Activated T-cell treated with anti-CD3 and anti-CD28 coated beads for 1 hour (primary cell): ENCODE measurements at regions not wholly inside any gene's neighbourhood (a gene's known extent, or its start where the extent isn't known, plus 50 kb on each side); places are given as distances from the start of the nearest gene placed in this dataset.
"Not testable (repeated sequence)": the region's sequence is repeated elsewhere in the genome, so short reads cannot be mapped to it uniquely, and the experiment has no call there.

Experiments
- DNase-seq: peaks from one replicate; pipeline ENCODE4 v3.0.0-alpha.2; 2020; ENCODE audit warnings: low read depth

DNA sequence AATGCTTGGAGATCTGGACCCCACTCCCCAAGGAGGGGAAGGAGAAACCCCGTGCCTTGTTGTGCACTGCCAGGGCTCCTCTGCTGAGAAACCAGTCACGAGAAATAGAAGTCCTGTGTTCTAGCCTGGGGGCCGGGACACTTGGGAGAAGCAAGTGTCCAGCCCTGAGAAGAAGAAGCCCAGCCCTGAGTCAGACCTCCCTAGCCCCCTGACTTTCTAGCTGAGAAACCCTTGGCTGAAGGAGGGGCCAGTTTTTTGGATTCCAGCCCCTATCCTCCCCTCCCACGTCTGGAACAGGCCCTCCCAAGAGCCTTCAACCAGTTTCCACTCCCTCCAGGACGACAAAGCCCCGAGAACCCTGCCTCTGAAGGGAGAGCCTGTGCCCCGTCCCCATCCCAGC lies 100.5 kb downstream of the NAV1 start:
- no peak for DNase-seq

DNA sequence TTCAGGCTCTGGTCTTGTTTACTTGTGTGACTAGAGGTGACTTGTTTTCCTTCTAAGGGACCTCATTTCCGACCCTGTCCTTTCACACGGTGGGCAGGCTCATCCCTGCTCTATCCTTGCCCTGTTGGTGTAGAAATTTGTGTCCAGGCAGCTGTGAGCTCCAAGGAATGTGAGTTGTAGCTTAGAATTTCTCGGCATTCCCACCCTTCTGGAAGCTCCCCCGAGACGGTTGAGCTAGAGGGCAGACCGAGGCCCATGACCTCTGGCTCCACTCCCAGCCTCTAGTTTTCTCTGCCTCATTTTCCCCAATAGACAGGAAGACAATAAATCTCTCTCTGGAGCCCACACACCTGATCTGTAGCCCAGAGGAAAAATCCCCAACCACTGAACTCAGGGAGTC lies 100.9 kb downstream of the NAV1 start:
- DNase-seq = no peak

GRCh38 chr1:201640624-201641023 lies 101.7 kb downstream of the NAV1 start:
- DNase-seq = no peak

- no peak for DNase-seq
These were observed 102.8 kb downstream of the NAV1 start for GRCh38 chr1:201641524-201642253.

- DNase-seq = no peak
These were observed 104.8 kb downstream of the NAV1 start for GRCh38 chr1:201643835-201644104.

DNA sequence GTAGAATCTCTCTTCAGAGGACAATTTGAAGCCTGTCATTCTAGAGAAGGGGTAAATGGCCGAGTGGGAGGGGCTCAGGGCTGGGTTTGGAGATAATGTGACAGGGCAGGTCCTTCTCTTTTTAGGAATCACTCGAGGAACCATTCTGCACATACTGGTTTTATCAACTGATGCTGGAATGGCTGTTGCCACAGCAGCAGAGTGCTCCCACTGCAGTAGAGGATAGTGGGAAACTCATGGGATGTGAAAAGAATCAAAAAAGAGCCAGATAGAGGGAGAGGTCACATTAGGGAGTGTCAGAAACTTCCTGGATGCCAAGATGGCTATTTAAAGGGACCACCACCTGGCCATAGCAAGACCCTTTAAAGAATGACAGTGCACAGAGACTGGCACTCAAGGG lies 105.3 kb downstream of the NAV1 start:
- no peak for DNase-seq

GRCh38 chr1:201645000-201645399 lies 106.1 kb downstream of the NAV1 start:
- DNase-seq = not testable (repeated sequence)

DNA sequence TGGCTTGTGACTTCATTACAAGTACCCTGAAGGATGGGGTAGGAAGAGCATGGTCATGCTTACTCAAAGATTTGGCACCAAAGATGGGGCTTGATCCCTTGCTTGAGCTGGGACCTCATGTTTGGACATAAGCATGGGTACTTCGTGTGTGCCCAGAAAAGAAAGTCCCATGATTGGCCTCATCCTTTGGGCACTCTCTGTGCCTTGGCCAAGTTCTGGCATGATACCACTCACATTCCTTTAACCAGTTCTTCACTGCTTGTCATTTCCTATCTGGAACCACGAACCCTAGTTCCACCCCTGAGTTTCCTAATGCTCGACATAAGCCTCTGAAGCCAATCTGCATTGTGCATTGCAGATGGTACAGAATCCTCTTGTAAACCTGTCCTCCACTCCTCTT lies 107.0 kb downstream of the NAV1 start:
- no peak for DNase-seq

DNA sequence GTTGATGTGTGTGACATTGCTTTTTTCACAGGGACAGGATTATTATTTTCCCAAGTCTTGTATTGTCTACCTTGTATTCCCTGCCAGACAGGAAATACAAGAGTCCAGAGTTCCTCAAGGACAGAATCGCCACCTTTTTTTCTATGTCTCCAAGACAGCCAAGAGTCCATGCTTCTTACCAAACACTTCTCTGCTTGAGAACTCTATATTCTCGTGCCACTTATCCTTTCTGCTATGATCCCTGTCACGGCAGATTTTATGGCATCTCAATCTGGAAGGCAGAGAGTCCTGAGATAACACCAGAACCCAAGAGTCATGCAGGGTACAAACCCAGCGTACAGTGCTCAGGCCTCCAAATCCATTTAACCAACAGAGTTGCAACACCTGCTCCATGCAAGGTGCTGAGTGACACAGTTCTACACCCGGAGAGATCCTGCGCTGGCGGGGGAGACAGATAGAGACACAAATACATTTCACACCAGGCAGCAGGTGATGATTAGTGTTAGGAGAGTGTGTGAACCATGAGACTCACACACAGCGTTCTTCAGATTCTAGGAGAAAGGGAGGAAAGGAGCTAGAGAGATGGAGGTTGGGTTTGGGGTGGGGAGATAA lies 107.6 kb downstream of the NAV1 start:
- DNase-seq = no peak

- DNase-seq = no peak
These were observed 108.2 kb downstream of the NAV1 start for GRCh38 chr1:201647094-201647493.

- no peak for DNase-seq
These were observed 108.8 kb downstream of the NAV1 start for GRCh38 chr1:201647722-201648065.

- no peak for DNase-seq
These were observed 109.4 kb downstream of the NAV1 start for GRCh38 chr1:201648066-201648906.

DNA sequence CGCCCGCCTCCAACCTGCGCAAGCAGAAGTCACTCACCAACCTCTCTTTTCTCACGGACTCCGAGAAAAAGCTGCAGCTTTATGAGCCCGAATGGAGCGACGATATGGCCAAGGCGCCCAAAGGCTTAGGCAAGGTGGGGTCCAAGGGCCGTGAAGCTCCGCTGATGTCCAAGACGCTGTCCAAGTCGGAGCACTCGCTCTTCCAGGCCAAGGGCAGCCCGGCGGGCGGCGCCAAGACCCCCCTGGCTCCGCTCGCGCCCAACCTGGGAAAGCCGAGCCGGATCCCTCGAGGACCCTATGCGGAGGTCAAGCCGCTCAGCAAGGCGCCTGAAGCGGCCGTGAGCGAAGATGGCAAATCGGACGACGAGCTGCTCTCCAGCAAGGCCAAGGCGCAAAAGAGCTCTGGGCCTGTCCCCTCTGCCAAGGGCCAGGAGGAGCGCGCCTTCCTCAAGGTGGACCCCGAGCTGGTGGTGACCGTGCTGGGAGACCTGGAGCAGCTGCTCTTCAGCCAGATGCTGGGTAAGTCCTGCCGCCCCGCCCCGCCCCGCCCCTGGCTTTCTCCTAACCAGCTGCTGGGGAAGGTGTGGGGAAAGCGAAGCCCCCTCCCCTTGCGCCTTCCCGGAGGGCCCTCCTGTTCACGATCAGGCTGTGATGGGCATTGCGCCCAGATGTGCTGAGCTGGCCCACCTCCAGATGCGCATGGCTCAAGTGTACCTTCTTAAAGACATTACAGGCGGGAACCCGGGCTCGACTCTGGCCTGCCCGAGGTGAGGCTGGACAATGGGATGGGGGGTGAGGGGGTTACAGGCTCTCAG lies 110.2 kb downstream of the NAV1 start:
- no peak for DNase-seq

DNA sequence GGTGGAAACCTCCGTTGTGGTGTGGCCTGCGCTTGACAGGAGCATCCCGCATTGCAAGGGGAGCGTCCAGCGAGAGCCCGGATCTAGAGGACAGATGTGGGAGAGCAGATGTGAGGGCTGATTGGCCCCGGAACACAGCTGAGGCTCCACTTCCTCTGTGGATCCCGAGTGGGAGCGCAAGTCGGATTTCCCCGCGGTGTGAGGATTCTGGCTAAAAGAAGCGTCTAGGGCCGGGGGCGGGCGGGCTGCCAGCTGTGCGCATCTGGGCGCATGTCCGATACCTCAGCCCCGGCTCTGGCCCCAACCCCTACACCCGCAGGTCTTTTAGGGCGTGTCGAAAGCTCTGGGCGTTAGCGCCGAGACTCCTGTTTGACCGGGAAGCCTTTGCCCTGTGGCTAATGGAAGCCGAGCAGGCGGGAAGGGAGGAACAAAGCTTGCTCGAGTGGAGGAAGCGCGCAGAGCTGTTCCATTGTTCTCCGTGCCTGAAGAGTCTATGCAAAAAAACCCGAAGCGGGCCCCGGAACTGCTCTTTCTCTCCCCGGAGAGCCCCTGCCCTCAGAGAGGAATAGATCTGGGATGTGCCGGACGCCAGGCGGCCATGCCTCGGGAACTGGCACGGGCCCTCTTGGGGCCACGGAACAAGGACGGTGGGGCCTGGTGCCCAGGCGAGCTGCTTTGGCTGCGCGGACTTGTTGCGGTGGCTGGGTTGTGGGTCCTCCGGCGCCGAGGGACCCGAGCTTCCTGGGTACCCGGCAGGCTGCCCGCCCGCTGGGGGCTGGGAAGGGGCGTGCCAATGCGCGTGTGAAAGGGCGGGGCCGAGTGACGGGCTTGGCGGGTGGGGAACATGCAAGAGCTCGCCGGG lies 111.1 kb downstream of the NAV1 start:
- DNase-seq = no peak

DNA sequence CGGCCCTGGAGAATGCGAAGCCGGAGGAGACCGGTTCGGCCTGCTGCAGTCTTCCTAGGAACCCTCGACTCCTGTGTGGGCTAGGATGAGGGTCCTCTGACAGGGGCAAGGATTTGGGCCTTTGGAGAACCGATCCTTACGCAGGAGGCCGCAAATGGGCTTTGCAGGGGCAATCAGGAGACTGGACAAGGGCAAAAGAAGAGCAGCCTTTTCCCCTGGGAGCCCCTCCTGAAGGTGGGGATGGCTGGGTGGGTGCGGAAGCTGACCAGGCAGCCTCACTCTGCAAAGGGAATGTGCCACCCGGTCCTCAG lies 111.7 kb downstream of the NAV1 start:
- no peak for DNase-seq

DNA sequence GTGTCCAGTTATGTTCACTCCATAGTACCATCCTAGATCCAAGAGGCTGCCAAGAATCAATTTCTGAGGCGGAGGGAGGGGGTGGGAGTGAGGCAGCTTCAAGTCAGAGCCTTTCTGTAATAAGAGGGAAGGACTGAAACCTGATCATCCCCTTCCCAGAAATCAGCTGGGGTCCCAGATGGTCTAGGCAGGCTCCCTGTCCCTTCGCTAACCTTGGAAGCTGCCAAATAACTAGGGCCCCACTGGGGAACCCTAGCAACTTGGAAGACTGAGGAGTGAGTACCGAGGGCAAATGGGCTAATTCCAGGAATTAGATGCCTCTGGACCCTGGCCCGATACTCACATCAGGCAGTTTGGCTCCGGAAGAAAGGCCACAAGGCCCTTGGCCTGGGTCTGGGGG lies 113.3 kb downstream of the NAV1 start:
- DNase-seq = no peak

GRCh38 chr1:201653233-201653632 lies 114.3 kb downstream of the NAV1 start:
- no peak for DNase-seq

- DNase-seq = no peak
These were observed 115.0 kb downstream of the NAV1 start for GRCh38 chr1:201653883-201654282.

DNA sequence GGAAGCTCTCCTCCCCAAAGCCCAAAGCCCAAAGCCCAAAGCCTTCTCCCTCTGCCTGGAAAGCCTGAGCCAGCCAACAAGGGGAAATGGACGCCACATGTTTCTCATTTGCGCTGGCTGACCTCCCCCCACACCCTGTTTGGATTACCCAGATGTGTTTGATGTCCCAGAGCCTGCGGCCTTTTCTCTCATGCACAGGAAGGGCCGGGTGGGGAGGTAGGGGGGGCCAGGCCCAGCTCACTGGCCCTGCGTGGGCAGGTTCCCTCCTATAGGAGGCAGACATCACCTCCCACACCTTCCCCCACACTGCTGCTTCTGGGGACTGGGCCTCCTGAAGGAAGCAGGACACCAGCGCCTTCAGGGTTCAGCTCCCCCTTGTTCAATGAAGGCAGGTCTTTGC lies 116.3 kb downstream of the NAV1 start:
- DNase-seq = no peak

DNA sequence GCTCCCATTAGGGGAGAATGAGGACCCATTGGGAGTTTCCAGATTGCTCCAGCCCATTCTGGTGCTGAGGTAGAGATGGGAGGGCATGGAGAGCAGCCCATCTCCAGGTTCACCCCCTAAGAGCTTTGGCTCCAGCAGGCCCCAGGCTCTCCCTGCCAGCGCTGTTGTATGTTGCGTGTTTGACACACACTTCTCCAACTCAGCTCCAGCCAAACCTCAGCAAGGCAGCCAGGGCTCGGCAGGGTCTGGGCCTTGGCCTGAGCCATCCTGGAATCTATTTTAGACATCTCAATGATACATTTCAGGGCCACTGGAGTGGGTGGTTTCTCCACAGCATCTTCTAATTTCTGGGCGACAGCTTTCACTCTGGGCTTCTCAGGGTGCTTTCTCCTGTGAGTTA lies 117.0 kb downstream of the NAV1 start:
- DNase-seq = no peak

- no peak for DNase-seq
These were observed 117.5 kb downstream of the NAV1 start for GRCh38 chr1:201656311-201657032.
